ENCODE measurements at regions not wholly inside any gene's neighbourhood (a gene's known extent, or its start where the extent isn't known, plus 50 kb on each side); places are given as distances from the start of the nearest gene placed in this dataset.
"Not testable (repeated sequence)": the region's sequence is repeated elsewhere in the genome, so short reads cannot be mapped to it uniquely, and the experiment has no call there.

- FAIRE-seq (no peak), ATAC-seq (no peak), DNase-seq (ENCODE audit: low read depth in 1 of 2, low spot score in 1 of 2) (no peak)
- Histone ChIP-seq H3K4me2 (no peak overlapping the region), H3K4me1 (no peaks in the 10 kb centered on the region), H3K27ac (no peak overlapping the region), H3K9me3 (no peaks in the 10 kb centered on the region), H3K4me3 (no peak overlapping the region)
- TF ChIP-seq JUNB (IDR thresholded peaks at IDR 0.05) (no peak), ELK1 (IDR thresholded peaks at IDR 0.05; ENCODE audit: low read depth, low read length) (no peak), CBX2 (IDR thresholded peaks at IDR 0.05; ENCODE audit: borderline replicate concordance, low read depth) (no peak), EP300 (IDR thresholded peaks at IDR 0.05) (no peak), MAX (IDR thresholded peaks at IDR 0.05) (no peak), REST (IDR thresholded peaks at IDR 0.05) (no peak), SMC3 (IDR thresholded peaks at IDR 0.05) (no peak), HOXA7 (CRISPR knock-in tag; IDR thresholded peaks at IDR 0.05) (no peak), RAD21 (conservative IDR thresholded peaks at IDR 0.05 in 1 of 2, IDR thresholded peaks at IDR 0.05 in 1 of 2) (no peak), EHMT2 (IDR thresholded peaks at IDR 0.05; ENCODE audit: low read depth) (no peak), POLR2A (IDR thresholded peaks at IDR 0.05; ENCODE audit: low read length) (no peak), RARB (CRISPR knock-in tag; IDR thresholded peaks at IDR 0.05) (no peak), POLR2AphosphoS2 (conservative IDR thresholded peaks at IDR 0.05; ENCODE audit: low read length) (no peak)
- 25% methylated on average over 6 of the region's 7 CpGs for WGBS (ENCODE audit: missing lambda C conversion rate)
- POLR2A ChIA-PET: no interaction called here
- CTCF ChIA-PET: no interaction called here
Measured at GRCh38 chr15:45810201-45810600, 175.4 kb downstream of the SQOR start.

GRCh38 chr15:45812200-45812599 is 177.4 kb downstream of the SQOR start:
- no peaks in the 10 kb centered on the region for H3K4me1 ChIP-seq
- H3K9me3 ChIP-seq: no peaks in the 10 kb centered on the region
- ATAC-seq (no peak), FAIRE-seq (no peak), DNase-seq (ENCODE audit: low read depth in 1 of 2, low spot score in 1 of 2) (no peak)
- H3K27ac ChIP-seq: no peak overlapping the region
- WGBS (ENCODE audit: missing lambda C conversion rate): 32% methylated on average over 4 of the region's 4 CpGs
- no peak overlapping the region for H3K4me2 ChIP-seq
- CTCF ChIA-PET: no interaction called here
- TF ChIP-seq PHF8 (IDR thresholded peaks at IDR 0.05; ENCODE audit: borderline replicate concordance, low read depth) (no peak), MAX (IDR thresholded peaks at IDR 0.05) (no peak), ZC3H11A (IDR thresholded peaks at IDR 0.05) (no peak), FOSL2 (IDR thresholded peaks at IDR 0.05) (no peak), FOSL2 (CRISPR knock-in tag; IDR thresholded peaks at IDR 0.05) (no peak), HES2 (IDR thresholded peaks at IDR 0.05) (no peak), EHMT2 (IDR thresholded peaks at IDR 0.05; ENCODE audit: low read depth) (no peak), NR3C1 (IDR thresholded peaks at IDR 0.05) (no peak), JUNB (IDR thresholded peaks at IDR 0.05) (no peak)
- H3K4me3 ChIP-seq: no peak overlapping the region
- POLR2A ChIA-PET: no interaction called here

GRCh38 chr15:45817578-45817977 is 182.7 kb downstream of the SQOR start:
- TF ChIP-seq MAFK (IDR thresholded peaks at IDR 0.05; ENCODE audit: partially characterized antibody): peak; percentile 98
- not testable (repeated sequence) for DNase-seq (ENCODE audit: low read depth in 1 of 2, low spot score in 1 of 2); H3K4me2 ChIP-seq; ATAC-seq; H3K4me3 ChIP-seq; H3K9me3 ChIP-seq; H3K27ac ChIP-seq; FAIRE-seq; H3K4me1 ChIP-seq
- ChIA-PET POLR2A (interaction anchor here (0.7 kb wide), 1 partner anchor 8 kb away, joined by 6 read pairs; no protein-coding TSS in a partner anchor), CTCF (interaction anchor here (0.6 kb wide), 1 partner anchor 89 kb away, joined by 4 read pairs; no protein-coding TSS in a partner anchor)
- WGBS (ENCODE audit: missing lambda C conversion rate): 15% methylated on average over 2 of the region's 2 CpGs

All from A549 (cell line).